ENCODE measurements at regions not wholly inside any gene's neighbourhood (a gene's known extent, or its start where the extent isn't known, plus 50 kb on each side); places are given as distances from the start of the nearest gene placed in this dataset.
"Not testable (repeated sequence)": the region's sequence is repeated elsewhere in the genome, so short reads cannot be mapped to it uniquely, and the experiment has no call there.

DNA sequence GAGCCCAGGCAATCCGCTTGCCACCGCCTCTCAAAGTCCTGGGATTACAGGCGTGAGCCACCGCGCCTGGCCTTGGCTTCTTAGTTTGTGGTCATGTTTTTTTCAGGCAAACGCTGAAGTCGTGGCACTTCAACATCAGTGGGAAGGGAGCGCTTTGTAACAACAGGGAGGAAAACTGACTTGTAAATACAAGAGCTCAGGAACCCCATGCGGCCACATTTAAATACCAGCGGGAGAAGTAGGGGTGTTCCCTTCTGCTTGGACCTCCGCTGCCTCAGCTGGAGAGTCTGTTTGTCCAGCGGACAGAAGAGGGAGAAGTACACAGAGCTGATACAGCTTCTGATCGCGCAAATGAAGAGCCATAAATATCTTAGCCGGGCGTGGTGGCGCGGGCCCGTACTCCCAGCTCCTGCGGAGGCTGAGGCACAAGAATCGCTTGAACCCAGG lies 108.7 kb upstream of the KMT2C start:
- DNase-seq (ENCODE audit: low read depth): no peak
- H3K4me3 ChIP-seq (ENCODE audit: low read depth, low read length): no peak overlapping the region
- TF ChIP-seq, protein P1, sequence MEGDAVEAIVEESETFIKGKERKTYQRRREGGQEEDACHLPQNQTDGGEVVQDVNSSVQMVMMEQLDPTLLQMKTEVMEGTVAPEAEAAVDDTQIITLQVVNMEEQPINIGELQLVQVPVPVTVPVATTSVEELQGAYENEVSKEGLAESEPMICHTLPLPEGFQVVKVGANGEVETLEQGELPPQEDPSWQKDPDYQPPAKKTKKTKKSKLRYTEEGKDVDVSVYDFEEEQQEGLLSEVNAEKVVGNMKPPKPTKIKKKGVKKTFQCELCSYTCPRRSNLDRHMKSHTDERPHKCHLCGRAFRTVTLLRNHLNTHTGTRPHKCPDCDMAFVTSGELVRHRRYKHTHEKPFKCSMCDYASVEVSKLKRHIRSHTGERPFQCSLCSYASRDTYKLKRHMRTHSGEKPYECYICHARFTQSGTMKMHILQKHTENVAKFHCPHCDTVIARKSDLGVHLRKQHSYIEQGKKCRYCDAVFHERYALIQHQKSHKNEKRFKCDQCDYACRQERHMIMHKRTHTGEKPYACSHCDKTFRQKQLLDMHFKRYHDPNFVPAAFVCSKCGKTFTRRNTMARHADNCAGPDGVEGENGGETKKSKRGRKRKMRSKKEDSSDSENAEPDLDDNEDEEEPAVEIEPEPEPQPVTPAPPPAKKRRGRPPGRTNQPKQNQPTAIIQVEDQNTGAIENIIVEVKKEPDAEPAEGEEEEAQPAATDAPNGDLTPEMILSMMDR (IDR thresholded peaks at IDR 0.05; ENCODE audit: insufficient read depth, low read depth, low read length, missing control alignments): no peak

DNA sequence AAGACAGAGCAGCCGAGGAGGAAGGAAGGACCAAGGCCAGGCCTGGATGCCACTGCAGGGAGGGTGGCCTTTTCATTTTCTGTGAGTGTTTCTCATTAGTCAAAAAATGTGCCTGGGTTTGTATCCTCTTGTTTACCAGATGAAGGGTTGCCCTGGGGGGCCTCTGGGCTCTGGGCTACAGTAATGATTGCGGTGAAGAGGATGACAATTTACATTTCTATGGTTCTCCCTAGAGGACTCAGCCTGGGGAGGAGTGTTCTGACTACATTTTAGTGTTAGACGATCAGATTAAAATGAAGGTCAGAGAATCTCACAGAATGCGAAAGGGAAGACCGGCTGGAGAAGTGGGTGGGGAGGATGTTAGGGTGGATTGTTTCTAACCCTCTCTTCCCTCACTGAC lies 108.0 kb upstream of the KMT2C start:
- TF ChIP-seq, protein P1 (IDR thresholded peaks at IDR 0.05; ENCODE audit: insufficient read depth, low read depth, low read length, missing control alignments): no peak
- no peak overlapping the region for H3K4me3 ChIP-seq (ENCODE audit: low read depth, low read length)
- no peak for DNase-seq (ENCODE audit: low read depth)

DNA sequence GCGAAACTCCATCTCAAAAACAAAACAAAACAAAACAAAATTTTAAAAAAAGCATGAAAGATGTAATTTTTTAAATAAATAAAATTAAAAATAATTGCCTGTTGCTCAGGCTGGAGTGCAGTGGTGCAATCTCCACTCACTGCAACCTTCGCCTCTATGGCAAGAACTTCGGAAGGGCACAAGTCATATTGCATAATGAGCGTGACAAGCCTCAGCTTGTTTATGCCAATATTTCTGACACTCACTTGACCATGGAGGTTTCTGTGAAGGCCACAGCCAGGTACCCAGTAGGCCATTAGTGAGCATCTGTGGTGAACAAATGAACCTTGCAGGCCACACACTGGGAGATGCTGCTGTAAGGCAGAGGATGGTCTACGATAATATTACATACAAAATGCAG lies 106.1 kb upstream of the KMT2C start:
- DNase-seq (ENCODE audit: low read depth): no peak
- TF ChIP-seq, protein P1 (IDR thresholded peaks at IDR 0.05; ENCODE audit: insufficient read depth, low read depth, low read length, missing control alignments): no peak

DNA sequence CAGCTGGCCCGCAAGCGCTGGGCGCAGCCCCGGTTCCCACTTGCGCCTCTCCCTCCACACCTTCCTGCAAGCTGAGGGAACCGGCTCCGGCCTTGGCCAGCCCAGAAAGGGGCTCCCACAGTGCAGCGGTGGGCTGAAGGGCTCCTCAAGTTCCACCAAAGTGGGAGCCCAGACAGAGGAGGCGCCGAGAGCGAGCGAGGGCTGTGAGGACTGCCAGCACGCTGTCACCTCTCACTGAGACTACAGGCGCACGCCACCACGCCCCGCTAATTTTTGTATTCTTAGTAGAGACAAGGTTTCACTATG lies 103.3 kb upstream of the KMT2C start:
- not testable (repeated sequence) for H3K4me3 ChIP-seq (ENCODE audit: low read depth, low read length); DNase-seq (ENCODE audit: low read depth)

More for the DNA sequence above, 106.1 kb upstream of the KMT2C start:
- H3K4me3 ChIP-seq (ENCODE audit: low read depth, low read length): no peak overlapping the region

DNA sequence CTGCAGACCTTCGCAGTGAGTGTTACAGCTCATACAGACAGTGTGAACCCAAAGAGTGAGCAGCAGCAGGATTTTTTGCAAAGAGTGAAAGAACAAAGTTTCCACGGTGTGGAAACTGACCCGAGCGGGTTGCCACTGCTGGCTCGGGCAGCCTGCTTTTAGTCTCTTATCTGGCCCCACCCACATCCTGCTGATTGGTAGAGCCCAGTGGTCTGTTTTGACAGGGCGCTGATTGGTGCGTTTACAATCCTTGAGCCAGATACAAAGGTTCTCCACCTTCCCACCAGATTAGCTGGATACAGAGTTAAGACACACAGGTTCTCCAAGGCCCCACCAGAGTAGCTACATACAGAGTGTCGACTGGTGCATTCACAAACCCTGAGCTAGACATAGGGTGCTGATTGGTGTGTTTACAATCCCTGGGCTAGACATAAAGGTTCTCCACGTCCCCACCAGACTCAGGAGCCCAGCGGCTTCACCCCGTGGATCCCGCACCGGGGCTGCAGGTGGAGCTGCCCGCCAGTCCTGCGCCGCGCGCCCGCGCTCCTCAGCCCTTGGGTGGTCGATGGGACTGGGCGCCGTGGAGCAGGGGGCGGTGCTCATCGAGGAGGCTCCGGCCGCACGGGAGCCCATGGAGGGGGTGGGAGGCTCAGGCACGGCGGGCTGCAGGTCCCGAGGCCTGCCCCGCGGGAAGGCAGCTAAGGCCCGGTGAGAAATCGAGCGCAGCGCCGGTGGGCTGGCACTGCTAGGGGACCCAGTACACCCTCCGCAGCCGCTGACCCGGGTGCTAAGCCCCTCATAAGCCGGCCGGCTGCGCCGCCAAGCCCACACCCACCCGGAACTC lies 102.8 kb upstream of the KMT2C start:
- not testable (repeated sequence) for H3K4me3 ChIP-seq (ENCODE audit: low read depth, low read length); DNase-seq (ENCODE audit: low read depth)

DNA sequence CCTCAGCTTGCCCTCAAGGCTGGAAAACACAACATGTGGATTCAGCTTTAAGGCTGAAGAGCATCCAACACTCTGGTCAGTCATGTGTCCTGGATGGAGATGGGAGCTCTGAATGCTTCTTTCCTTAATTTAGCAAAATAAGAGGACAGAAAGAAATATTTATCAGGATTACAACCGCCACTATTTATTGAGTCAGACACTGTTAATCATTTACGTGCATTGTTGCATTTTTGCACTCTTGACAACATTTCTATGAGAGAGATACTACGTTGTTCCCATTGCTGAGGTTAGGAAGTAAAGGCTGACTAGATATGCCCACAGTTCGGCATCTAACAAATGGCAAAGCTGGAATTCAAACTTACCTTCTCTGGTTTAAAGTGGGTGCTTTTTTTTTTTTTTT lies 101.8 kb upstream of the KMT2C start:
- TF ChIP-seq, protein P1 (IDR thresholded peaks at IDR 0.05; ENCODE audit: insufficient read depth, low read depth, low read length, missing control alignments): no peak
- no peak for DNase-seq (ENCODE audit: low read depth)
- no peak overlapping the region for H3K4me3 ChIP-seq (ENCODE audit: low read depth, low read length)

DNA sequence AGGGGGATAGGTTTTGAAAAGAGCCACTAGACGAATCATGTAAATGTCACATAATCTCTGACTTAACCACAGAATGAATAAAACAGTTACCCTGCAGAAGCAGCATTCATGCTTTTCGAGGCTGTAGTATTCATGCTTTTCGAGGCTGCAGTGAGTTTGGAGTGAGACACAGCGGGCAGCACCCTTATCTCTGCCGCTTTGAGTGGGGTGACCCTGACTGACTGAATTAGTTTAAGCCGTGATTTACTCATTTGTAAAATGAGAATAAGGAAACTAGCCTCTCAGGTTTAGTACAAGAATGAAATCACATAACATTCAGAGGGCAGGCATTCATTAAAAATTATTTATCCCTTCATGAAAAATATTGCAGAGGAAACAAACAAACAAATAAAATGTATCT lies 92.8 kb upstream of the KMT2C start:
- no peak for DNase-seq (ENCODE audit: low read depth)
- no peak overlapping the region for H3K4me3 ChIP-seq (ENCODE audit: low read depth, low read length)
- TF ChIP-seq, protein P1 (IDR thresholded peaks at IDR 0.05; ENCODE audit: insufficient read depth, low read depth, low read length, missing control alignments): no peak

DNA sequence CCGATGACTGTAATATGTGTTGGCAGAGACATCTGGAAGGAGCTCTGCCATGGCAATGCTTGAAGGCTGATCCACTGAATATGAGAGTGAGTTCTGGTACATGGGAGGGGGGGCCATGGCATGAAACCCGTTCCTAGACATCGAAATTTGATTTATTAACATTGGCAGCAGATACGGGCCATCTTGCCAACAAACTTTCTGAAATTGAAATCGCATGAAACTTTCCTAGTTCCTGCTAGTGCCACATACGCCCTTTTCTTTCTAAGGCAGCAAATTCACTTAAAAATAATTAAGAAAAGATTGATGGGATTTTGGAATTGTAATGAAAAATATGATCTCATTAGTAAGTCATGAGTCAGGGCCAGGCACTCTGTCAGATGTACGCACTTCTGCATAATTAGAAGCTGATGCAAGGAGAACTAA lies 91.8 kb upstream of the KMT2C start:
- no peak overlapping the region for H3K4me3 ChIP-seq (ENCODE audit: low read depth, low read length)
- no peak for DNase-seq (ENCODE audit: low read depth)
- TF ChIP-seq, protein P1 (IDR thresholded peaks at IDR 0.05; ENCODE audit: insufficient read depth, low read depth, low read length, missing control alignments): no peak
